ENCODE measurements at regions not wholly inside any gene's neighbourhood (a gene's known extent, or its start where the extent isn't known, plus 50 kb on each side); places are given as distances from the start of the nearest gene placed in this dataset.
"Not testable (repeated sequence)": the region's sequence is repeated elsewhere in the genome, so short reads cannot be mapped to it uniquely, and the experiment has no call there.

DNA sequence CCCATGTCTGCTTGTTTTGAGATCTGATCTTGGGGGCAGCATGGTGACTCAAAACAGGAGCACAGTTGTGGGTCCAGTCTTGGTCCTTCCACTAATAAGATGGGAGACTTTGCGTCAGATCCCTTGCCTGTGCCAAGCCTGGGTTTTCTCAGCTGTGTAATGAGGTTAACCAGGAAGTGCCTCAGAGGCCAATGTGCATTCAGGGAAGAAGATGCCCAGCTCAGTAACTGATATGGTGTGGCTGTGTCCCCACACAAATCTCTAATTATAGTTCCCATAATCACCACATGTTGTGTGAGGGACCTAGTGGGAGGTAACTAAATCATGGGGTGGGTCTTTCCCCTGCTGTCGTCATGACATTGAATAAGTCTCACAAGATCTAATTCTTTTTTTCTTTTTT is 107.1 kb upstream of the ALDH3B2 start:
- H3K4me3 ChIP-seq (ENCODE audit: low read depth in 1 of 2, low read length in 2 of 2); H3K27me3 ChIP-seq (ENCODE audit: control insufficient read depth in 1 of 2, insufficient read depth in 2 of 2, low read length in 2 of 2); H3K9me3 ChIP-seq (ENCODE audit: low read length); H3K4me1 ChIP-seq (ENCODE audit: insufficient read depth, low read length); H3K36me3 ChIP-seq (ENCODE audit: insufficient read depth, low read length); H3K27ac ChIP-seq (ENCODE audit: low read depth, low read length); H3K9ac ChIP-seq (ENCODE audit: low read length): not testable (repeated sequence)

DNA sequence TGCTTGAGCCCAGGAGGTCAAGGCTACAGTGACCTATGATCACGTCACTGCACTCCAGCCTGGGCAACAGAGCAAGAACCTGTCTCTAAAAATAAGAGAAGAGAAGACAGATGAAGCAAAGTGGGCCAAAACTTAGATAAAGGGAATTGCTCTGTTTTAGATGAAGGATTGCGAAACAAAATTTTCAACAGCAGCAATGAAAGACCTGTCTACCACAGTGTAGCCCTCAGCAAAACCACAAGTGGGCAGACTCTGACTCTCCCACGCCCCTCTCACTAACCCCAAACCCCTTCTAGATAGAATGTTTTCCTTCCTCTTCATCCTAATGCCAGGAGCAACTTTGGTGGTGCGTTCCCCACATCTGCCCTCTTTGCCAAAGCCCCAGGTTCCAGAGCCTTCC is 105.6 kb upstream of the ALDH3B2 start:
- Histone ChIP-seq H3K4me3 (ENCODE audit: low read depth in 1 of 2, low read length in 2 of 2) (no peak overlapping the region), H3K9ac (ENCODE audit: low read length) (no peak overlapping the region), H3K36me3 (ENCODE audit: insufficient read depth, low read length) (no peaks in the 10 kb centered on the region), H3K27me3 (ENCODE audit: control insufficient read depth in 1 of 2, insufficient read depth in 2 of 2, low read length in 2 of 2) (no peaks in the 10 kb centered on the region), H3K9me3 (ENCODE audit: low read length) (no peaks in the 10 kb centered on the region), H3K4me1 (ENCODE audit: insufficient read depth, low read length) (no peaks in the 10 kb centered on the region), H3K27ac (ENCODE audit: low read depth, low read length) (no peak overlapping the region)

- not testable (repeated sequence) for H3K36me3 ChIP-seq (ENCODE audit: insufficient read depth, low read length); H3K9me3 ChIP-seq (ENCODE audit: low read length); H3K27me3 ChIP-seq (ENCODE audit: control insufficient read depth in 1 of 2, insufficient read depth in 2 of 2, low read length in 2 of 2); H3K4me1 ChIP-seq (ENCODE audit: insufficient read depth, low read length); H3K4me3 ChIP-seq (ENCODE audit: low read depth in 1 of 2, low read length in 2 of 2); H3K9ac ChIP-seq (ENCODE audit: low read length); H3K27ac ChIP-seq (ENCODE audit: low read depth, low read length)
Measured at GRCh38 chr11:67779189-67779875, 104.9 kb upstream of the ALDH3B2 start.

- H3K36me3 ChIP-seq (ENCODE audit: insufficient read depth, low read length): no peaks in the 10 kb centered on the region
Measured at GRCh38 chr11:67776852-67777520, 102.6 kb upstream of the ALDH3B2 start.

GRCh38 chr11:67774175-67774574 is 99.8 kb upstream of the ALDH3B2 start:
- H3K36me3 ChIP-seq (ENCODE audit: insufficient read depth, low read length); H3K27ac ChIP-seq (ENCODE audit: low read depth, low read length); H3K4me1 ChIP-seq (ENCODE audit: insufficient read depth, low read length); H3K9me3 ChIP-seq (ENCODE audit: low read length); H3K4me3 ChIP-seq (ENCODE audit: low read depth in 1 of 2, low read length in 2 of 2); H3K27me3 ChIP-seq (ENCODE audit: control insufficient read depth in 1 of 2, insufficient read depth in 2 of 2, low read length in 2 of 2); H3K9ac ChIP-seq (ENCODE audit: low read length): not testable (repeated sequence)

More at GRCh38 chr11:67776852-67777520, 102.6 kb upstream of the ALDH3B2 start:
- H3K9ac ChIP-seq (ENCODE audit: low read length): no peak overlapping the region
- H3K4me1 ChIP-seq (ENCODE audit: insufficient read depth, low read length): no peaks in the 10 kb centered on the region
- no peaks in the 10 kb centered on the region for H3K27me3 ChIP-seq (ENCODE audit: control insufficient read depth in 1 of 2, insufficient read depth in 2 of 2, low read length in 2 of 2)
- no peaks in the 10 kb centered on the region for H3K9me3 ChIP-seq (ENCODE audit: low read length)
- no peak overlapping the region for H3K27ac ChIP-seq (ENCODE audit: low read depth, low read length)
- no peak overlapping the region for H3K4me3 ChIP-seq (ENCODE audit: low read depth in 1 of 2, low read length in 2 of 2)

GRCh38 chr11:67768001-67768730 is 93.7 kb upstream of the ALDH3B2 start:
- not testable (repeated sequence) for H3K27ac ChIP-seq (ENCODE audit: low read depth, low read length); H3K4me3 ChIP-seq (ENCODE audit: low read depth in 1 of 2, low read length in 2 of 2); H3K36me3 ChIP-seq (ENCODE audit: insufficient read depth, low read length); H3K4me1 ChIP-seq (ENCODE audit: insufficient read depth, low read length); H3K9me3 ChIP-seq (ENCODE audit: low read length); H3K27me3 ChIP-seq (ENCODE audit: control insufficient read depth in 1 of 2, insufficient read depth in 2 of 2, low read length in 2 of 2); H3K9ac ChIP-seq (ENCODE audit: low read length)

- not testable (repeated sequence) for H3K27me3 ChIP-seq (ENCODE audit: control insufficient read depth in 1 of 2, insufficient read depth in 2 of 2, low read length in 2 of 2); H3K9ac ChIP-seq (ENCODE audit: low read length); H3K9me3 ChIP-seq (ENCODE audit: low read length); H3K36me3 ChIP-seq (ENCODE audit: insufficient read depth, low read length); H3K4me3 ChIP-seq (ENCODE audit: low read depth in 1 of 2, low read length in 2 of 2); H3K27ac ChIP-seq (ENCODE audit: low read depth, low read length); H3K4me1 ChIP-seq (ENCODE audit: insufficient read depth, low read length)
Measured at GRCh38 chr11:67761211-67761610, 86.8 kb upstream of the ALDH3B2 start.

- H3K9ac ChIP-seq (ENCODE audit: low read length); H3K4me3 ChIP-seq (ENCODE audit: low read depth in 1 of 2, low read length in 2 of 2); H3K36me3 ChIP-seq (ENCODE audit: insufficient read depth, low read length); H3K27ac ChIP-seq (ENCODE audit: low read depth, low read length); H3K4me1 ChIP-seq (ENCODE audit: insufficient read depth, low read length); H3K9me3 ChIP-seq (ENCODE audit: low read length); H3K27me3 ChIP-seq (ENCODE audit: control insufficient read depth in 1 of 2, insufficient read depth in 2 of 2, low read length in 2 of 2): not testable (repeated sequence)
Measured at GRCh38 chr11:67759321-67759720, 84.9 kb upstream of the ALDH3B2 start.

- not testable (repeated sequence) for H3K9me3 ChIP-seq (ENCODE audit: low read length); H3K27ac ChIP-seq (ENCODE audit: low read depth, low read length); H3K9ac ChIP-seq (ENCODE audit: low read length); H3K4me3 ChIP-seq (ENCODE audit: low read depth in 1 of 2, low read length in 2 of 2); H3K27me3 ChIP-seq (ENCODE audit: control insufficient read depth in 1 of 2, insufficient read depth in 2 of 2, low read length in 2 of 2); H3K4me1 ChIP-seq (ENCODE audit: insufficient read depth, low read length); H3K36me3 ChIP-seq (ENCODE audit: insufficient read depth, low read length)
Measured at GRCh38 chr11:67758467-67758866, 84.0 kb upstream of the ALDH3B2 start.

DNA sequence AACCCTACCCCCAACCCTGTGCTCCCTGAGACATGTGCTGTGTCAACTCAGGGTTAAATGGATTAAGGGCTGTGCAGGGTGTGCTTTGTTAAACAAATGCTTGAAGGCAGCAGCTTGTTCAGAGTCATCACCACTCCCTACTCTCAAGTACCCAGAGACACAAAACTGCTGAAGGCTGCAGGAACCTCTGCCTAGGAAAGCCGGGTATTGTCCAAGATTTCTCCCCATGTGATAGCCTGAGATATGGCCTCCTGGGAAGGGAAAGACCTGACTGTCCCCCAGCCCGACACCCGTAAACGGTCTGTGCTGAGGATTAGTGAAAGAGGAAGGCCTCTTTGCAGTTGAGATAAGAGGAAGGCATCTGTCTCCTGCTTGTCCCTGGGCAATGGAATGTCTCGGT is 83.6 kb upstream of the ALDH3B2 start:
- not testable (repeated sequence) for H3K27me3 ChIP-seq (ENCODE audit: control insufficient read depth in 1 of 2, insufficient read depth in 2 of 2, low read length in 2 of 2); H3K9ac ChIP-seq (ENCODE audit: low read length); H3K4me1 ChIP-seq (ENCODE audit: insufficient read depth, low read length); H3K36me3 ChIP-seq (ENCODE audit: insufficient read depth, low read length); H3K9me3 ChIP-seq (ENCODE audit: low read length); H3K27ac ChIP-seq (ENCODE audit: low read depth, low read length); H3K4me3 ChIP-seq (ENCODE audit: low read depth in 1 of 2, low read length in 2 of 2)

DNA sequence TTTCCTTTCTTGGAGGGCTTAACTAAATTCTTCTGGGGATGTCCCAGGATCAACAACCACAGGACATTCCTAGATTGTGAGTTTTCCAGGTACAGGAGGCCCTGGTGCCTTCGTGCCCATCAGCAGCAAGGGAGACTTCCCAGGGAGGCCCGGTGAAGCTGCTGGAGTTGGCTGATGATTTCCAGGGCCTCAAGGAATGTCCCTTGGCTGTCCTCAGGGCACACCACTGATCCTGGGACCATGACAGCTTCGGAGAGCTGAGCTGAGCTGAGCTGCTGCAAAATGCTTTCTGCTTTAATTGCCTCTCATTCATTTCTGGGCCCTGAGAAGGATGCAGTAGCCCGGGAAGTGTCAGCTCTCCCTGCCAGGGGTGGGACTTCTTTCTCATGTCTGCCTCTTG is 79.4 kb upstream of the ALDH3B2 start:
- H3K4me3 ChIP-seq (ENCODE audit: low read depth in 1 of 2, low read length in 2 of 2); H3K9ac ChIP-seq (ENCODE audit: low read length); H3K4me1 ChIP-seq (ENCODE audit: insufficient read depth, low read length); H3K9me3 ChIP-seq (ENCODE audit: low read length); H3K36me3 ChIP-seq (ENCODE audit: insufficient read depth, low read length); H3K27me3 ChIP-seq (ENCODE audit: control insufficient read depth in 1 of 2, insufficient read depth in 2 of 2, low read length in 2 of 2); H3K27ac ChIP-seq (ENCODE audit: low read depth, low read length): not testable (repeated sequence)
